GM12892 (cell line): ENCODE measurements at regions not wholly inside any gene's neighbourhood (a gene's known extent, or its start where the extent isn't known, plus 50 kb on each side); places are given as distances from the start of the nearest gene placed in this dataset.

ENCODE experiments used
- POLR2A ChIP-seq: IDR thresholded peaks from 2 replicates; pipeline ENCODE4 v1.6.1; 2011; ENCODE audit warnings: low read depth, low read length, control low read depth
- POLR2AphosphoS5 ChIP-seq: IDR thresholded peaks from 2 replicates; pipeline ENCODE4 v1.6.1; 2011; ENCODE audit warnings: low read depth, low read length, control low read depth
- TAF1 ChIP-seq: IDR thresholded peaks from 2 replicates; pipeline ENCODE4 v1.6.1; 2011; ENCODE audit warnings: low read depth, mild to moderate bottlenecking, control low read depth, low read length, borderline replicate concordance

DNA sequence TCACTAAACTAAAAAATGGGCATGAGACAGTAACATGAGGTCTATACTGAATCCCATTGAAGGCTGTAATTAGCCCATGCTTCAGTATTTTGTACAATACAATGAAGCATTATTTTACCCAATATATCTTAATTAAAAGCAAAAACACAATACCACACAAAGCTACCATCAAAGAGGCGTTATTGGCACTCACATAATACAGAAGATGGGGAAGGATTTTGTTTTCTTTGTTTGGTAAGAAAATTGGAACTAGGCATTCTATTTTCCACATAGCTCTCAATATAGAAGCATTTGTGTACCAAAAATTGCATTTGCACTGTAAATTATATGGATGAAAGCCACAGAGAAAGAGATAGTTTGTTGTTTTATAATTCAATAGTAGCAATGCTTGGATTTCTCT is 761.0 kb downstream of the EFNA5 start:
- TF ChIP-seq POLR2A (no peak), TAF1 (no peak), POLR2AphosphoS5 (no peak)
